ENCODE measurements at regions not wholly inside any gene's neighbourhood (a gene's known extent, or its start where the extent isn't known, plus 50 kb on each side); places are given as distances from the start of the nearest gene placed in this dataset.

DNA sequence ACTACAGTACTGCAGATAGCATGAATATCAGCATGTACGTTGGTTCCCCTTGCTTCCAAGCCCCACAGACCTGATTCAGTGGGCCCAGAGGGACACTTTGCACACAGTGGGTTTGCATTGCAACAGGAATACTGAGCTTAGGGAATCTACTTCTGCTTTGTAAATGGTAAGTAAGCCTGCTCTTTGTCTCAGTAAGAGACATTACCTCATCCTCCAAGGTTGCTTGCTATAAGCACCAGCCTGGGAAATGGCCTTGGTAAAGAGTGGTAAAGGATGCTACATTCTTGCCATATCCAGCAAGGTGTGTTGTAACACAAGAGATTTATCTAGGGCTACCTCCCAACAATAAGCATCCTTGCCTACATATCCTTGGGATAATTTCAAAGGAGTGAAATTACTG is 730.5 kb downstream of the INHBA start:
- H3K27ac Mint-ChIP-seq = no peak overlapping the region
- no peaks in the 10 kb centered on the region for H3K27me3 Mint-ChIP-seq (ENCODE audit: insufficient read depth, low read depth, poor library complexity)
- DNase-seq (ENCODE audit: low spot score) (peak; percentile 56), ATAC-seq (peak; percentile 86)
- peaks cover 12% of the 10 kb centered on the region for H3K4me1 Mint-ChIP-seq
- Histone ChIP-seq H3K27me3 (ENCODE audit: insufficient read depth) (no peaks in the 10 kb centered on the region), H3K79me2 (replicated peaks; ENCODE audit: insufficient read depth) (no peaks in the 10 kb centered on the region), H2AFZ (peak overlapping the region; percentile 26; the same call in 1 of the 2 replicates), H3K36me3 (ENCODE audit: insufficient read depth) (no peaks in the 10 kb centered on the region), H3K4me1 (ENCODE audit: insufficient read depth) (peaks cover 14% of the 10 kb centered on the region), H4K20me1 (replicated peaks; ENCODE audit: insufficient read depth) (no peaks in the 10 kb centered on the region), H3K4me3 (no peak overlapping the region), H3K4me2 (no peak overlapping the region), H3K27ac (ENCODE audit: low read depth) (peak overlapping the region; percentile 36; the same call in 1 of the 2 replicates), H3F3A (replicated peaks; ENCODE audit: low read depth) (no peaks in the 10 kb centered on the region), H3K9me2 (ENCODE audit: insufficient read depth) (peaks cover 36% of the 10 kb centered on the region; the same call in 1 of the 2 replicates)
- no peak for TF ChIP-seq EZH2 (IDR thresholded peaks at IDR 0.05; ENCODE audit: low read depth, unreplicated experiment)
- TF ChIP-seq STAT1 (IDR thresholded peaks at IDR 0.05; ENCODE audit: unreplicated experiment) = no peak
- TF ChIP-seq, protein P1, sequence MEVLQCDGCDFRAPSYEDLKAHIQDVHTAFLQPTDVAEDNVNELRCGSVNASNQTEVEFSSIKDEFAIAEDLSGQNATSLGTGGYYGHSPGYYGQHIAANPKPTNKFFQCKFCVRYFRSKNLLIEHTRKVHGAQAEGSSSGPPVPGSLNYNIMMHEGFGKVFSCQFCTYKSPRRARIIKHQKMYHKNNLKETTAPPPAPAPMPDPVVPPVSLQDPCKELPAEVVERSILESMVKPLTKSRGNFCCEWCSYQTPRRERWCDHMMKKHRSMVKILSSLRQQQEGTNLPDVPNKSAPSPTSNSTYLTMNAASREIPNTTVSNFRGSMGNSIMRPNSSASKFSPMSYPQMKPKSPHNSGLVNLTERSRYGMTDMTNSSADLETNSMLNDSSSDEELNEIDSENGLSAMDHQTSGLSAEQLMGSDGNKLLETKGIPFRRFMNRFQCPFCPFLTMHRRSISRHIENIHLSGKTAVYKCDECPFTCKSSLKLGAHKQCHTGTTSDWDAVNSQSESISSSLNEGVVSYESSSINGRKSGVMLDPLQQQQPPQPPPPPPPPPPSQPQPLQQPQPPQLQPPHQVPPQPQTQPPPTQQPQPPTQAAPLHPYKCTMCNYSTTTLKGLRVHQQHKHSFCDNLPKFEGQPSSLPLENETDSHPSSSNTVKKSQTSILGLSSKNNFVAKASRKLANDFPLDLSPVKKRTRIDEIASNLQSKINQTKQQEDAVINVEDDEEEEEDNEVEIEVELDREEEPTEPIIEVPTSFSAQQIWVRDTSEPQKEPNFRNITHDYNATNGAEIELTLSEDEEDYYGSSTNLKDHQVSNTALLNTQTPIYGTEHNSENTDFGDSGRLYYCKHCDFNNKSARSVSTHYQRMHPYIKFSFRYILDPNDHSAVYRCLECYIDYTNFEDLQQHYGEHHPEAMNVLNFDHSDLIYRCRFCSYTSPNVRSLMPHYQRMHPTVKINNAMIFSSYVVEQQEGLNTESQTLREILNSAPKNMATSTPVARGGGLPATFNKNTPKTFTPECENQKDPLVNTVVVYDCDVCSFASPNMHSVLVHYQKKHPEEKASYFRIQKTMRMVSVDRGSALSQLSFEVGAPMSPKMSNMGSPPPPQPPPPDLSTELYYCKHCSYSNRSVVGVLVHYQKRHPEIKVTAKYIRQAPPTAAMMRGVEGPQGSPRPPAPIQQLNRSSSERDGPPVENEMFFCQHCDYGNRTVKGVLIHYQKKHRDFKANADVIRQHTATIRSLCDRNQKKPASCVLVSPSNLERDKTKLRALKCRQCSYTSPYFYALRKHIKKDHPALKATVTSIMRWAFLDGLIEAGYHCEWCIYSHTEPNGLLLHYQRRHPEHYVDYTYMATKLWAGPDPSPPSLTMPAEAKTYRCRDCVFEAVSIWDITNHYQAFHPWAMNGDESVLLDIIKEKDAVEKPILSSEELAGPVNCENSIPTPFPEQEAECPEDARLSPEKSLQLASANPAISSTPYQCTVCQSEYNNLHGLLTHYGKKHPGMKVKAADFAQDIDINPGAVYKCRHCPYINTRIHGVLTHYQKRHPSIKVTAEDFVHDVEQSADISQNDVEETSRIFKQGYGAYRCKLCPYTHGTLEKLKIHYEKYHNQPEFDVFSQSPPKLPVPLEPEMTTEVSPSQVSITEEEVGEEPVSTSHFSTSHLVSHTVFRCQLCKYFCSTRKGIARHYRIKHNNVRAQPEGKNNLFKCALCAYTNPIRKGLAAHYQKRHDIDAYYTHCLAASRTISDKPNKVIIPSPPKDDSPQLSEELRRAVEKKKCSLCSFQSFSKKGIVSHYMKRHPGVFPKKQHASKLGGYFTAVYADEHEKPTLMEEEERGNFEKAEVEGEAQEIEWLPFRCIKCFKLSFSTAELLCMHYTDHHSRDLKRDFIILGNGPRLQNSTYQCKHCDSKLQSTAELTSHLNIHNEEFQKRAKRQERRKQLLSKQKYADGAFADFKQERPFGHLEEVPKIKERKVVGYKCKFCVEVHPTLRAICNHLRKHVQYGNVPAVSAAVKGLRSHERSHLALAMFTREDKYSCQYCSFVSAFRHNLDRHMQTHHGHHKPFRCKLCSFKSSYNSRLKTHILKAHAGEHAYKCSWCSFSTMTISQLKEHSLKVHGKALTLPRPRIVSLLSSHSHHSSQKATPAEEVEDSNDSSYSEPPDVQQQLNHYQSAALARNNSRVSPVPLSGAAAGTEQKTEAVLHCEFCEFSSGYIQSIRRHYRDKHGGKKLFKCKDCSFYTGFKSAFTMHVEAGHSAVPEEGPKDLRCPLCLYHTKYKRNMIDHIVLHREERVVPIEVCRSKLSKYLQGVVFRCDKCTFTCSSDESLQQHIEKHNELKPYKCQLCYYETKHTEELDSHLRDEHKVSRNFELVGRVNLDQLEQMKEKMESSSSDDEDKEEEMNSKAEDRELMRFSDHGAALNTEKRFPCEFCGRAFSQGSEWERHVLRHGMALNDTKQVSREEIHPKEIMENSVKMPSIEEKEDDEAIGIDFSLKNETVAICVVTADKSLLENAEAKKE (CRISPR knock-in tag; IDR thresholded peaks at IDR 0.05) = no peak
- no peak for TF ChIP-seq ZNF114 (CRISPR knock-in tag; IDR thresholded peaks at IDR 0.05)
- H3K9me3 Mint-ChIP-seq = no peaks in the 10 kb centered on the region
- H3K4me3 Mint-ChIP-seq = no peak overlapping the region
- no peaks in the 10 kb centered on the region for H3K36me3 Mint-ChIP-seq (ENCODE audit: low read depth)

DNA sequence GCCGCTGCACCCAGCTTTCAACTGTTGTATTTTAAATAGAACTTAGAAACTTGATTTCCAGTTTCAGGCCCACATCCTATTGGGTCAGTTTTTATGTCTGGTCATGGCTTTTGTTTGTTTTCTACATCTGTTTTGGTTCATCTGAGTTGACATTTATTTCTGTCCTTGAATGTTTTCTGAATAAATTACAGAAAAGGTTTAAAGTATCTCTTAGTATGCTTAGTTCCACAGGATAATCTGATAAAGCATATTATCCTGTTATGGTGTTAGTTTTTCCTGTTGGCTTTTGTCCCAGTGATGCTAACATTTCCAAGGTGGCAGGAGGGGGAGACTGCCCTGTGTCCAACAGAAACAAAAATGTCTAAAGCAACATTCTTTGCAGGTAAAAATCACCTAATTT is 733.2 kb downstream of the INHBA start:
- Histone ChIP-seq H3K9me2 (ENCODE audit: insufficient read depth) (peaks cover 24% of the 10 kb centered on the region; the same call in 1 of the 2 replicates), H3K79me2 (replicated peaks; ENCODE audit: insufficient read depth) (no peaks in the 10 kb centered on the region), H3F3A (replicated peaks; ENCODE audit: low read depth) (no peaks in the 10 kb centered on the region), H3K4me1 (ENCODE audit: insufficient read depth) (peaks cover 14% of the 10 kb centered on the region), H3K4me3 (no peak overlapping the region), H2AFZ (no peak overlapping the region), H3K36me3 (ENCODE audit: insufficient read depth) (no peaks in the 10 kb centered on the region), H4K20me1 (replicated peaks; ENCODE audit: insufficient read depth) (no peaks in the 10 kb centered on the region), H3K27me3 (ENCODE audit: insufficient read depth) (no peaks in the 10 kb centered on the region), H3K4me2 (no peak overlapping the region), H3K27ac (ENCODE audit: low read depth) (no peak overlapping the region)
- Mint-ChIP-seq H3K27me3 (ENCODE audit: insufficient read depth, low read depth, poor library complexity) (no peaks in the 10 kb centered on the region), H3K27ac (no peak overlapping the region), H3K4me1 (peaks cover 12% of the 10 kb centered on the region), H3K9me3 (no peaks in the 10 kb centered on the region), H3K4me3 (no peak overlapping the region), H3K36me3 (ENCODE audit: low read depth) (no peaks in the 10 kb centered on the region)
- no peak for DNase-seq (ENCODE audit: low spot score)
- no peak for ATAC-seq
- TF ChIP-seq NANOG (IDR thresholded peaks at IDR 0.05; ENCODE audit: borderline replicate concordance) (no peak), EZH2 (IDR thresholded peaks at IDR 0.05; ENCODE audit: low read depth, unreplicated experiment) (no peak), CREB1 (CRISPR knock-in tag; IDR thresholded peaks at IDR 0.05; ENCODE audit: low read depth) (no peak), ZNF114 (CRISPR knock-in tag; IDR thresholded peaks at IDR 0.05) (no peak), EZH2phosphoT487 (IDR thresholded peaks at IDR 0.05; ENCODE audit: unreplicated experiment) (no peak)
- TF ChIP-seq, protein P2, sequence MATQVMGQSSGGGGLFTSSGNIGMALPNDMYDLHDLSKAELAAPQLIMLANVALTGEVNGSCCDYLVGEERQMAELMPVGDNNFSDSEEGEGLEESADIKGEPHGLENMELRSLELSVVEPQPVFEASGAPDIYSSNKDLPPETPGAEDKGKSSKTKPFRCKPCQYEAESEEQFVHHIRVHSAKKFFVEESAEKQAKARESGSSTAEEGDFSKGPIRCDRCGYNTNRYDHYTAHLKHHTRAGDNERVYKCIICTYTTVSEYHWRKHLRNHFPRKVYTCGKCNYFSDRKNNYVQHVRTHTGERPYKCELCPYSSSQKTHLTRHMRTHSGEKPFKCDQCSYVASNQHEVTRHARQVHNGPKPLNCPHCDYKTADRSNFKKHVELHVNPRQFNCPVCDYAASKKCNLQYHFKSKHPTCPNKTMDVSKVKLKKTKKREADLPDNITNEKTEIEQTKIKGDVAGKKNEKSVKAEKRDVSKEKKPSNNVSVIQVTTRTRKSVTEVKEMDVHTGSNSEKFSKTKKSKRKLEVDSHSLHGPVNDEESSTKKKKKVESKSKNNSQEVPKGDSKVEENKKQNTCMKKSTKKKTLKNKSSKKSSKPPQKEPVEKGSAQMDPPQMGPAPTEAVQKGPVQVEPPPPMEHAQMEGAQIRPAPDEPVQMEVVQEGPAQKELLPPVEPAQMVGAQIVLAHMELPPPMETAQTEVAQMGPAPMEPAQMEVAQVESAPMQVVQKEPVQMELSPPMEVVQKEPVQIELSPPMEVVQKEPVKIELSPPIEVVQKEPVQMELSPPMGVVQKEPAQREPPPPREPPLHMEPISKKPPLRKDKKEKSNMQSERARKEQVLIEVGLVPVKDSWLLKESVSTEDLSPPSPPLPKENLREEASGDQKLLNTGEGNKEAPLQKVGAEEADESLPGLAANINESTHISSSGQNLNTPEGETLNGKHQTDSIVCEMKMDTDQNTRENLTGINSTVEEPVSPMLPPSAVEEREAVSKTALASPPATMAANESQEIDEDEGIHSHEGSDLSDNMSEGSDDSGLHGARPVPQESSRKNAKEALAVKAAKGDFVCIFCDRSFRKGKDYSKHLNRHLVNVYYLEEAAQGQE (IDR thresholded peaks at IDR 0.05; ENCODE audit: unreplicated experiment) = no peak
- TF ChIP-seq, protein P3, sequence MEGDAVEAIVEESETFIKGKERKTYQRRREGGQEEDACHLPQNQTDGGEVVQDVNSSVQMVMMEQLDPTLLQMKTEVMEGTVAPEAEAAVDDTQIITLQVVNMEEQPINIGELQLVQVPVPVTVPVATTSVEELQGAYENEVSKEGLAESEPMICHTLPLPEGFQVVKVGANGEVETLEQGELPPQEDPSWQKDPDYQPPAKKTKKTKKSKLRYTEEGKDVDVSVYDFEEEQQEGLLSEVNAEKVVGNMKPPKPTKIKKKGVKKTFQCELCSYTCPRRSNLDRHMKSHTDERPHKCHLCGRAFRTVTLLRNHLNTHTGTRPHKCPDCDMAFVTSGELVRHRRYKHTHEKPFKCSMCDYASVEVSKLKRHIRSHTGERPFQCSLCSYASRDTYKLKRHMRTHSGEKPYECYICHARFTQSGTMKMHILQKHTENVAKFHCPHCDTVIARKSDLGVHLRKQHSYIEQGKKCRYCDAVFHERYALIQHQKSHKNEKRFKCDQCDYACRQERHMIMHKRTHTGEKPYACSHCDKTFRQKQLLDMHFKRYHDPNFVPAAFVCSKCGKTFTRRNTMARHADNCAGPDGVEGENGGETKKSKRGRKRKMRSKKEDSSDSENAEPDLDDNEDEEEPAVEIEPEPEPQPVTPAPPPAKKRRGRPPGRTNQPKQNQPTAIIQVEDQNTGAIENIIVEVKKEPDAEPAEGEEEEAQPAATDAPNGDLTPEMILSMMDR (conservative IDR thresholded peaks at IDR 0.05; ENCODE audit: low read depth in 2 of 2) = no peak

All from GM23338 (cell line).